H9 (cell line): ENCODE measurements at regions not wholly inside any gene's neighbourhood (a gene's known extent, or its start where the extent isn't known, plus 50 kb on each side); places are given as distances from the start of the nearest gene placed in this dataset.

Source experiments
- DNase-seq: peaks from one replicate; pipeline ENCODE4 v3.0.0-alpha.2; 2017
- H2AFZ ChIP-seq: one replicate; pipeline ENCODE4 v1.6.1; 2013; ENCODE audit warnings: mild to moderate bottlenecking, low read length, control low read depth, moderate library complexity
- H2AK5ac ChIP-seq: 2 replicates; pipeline ENCODE4 v1.6.1; 2013; ENCODE audit warnings: low read length, control low read depth, mixed read lengths; ENCODE audit not compliant: insufficient read length
- H2BK120ac ChIP-seq: one replicate; pipeline ENCODE4 v1.6.1; 2013; ENCODE audit warnings: low read depth, mild to moderate bottlenecking, low read length, control low read depth, inconsistent platforms; ENCODE audit not compliant: poor library complexity, severe bottlenecking
- H2BK12ac ChIP-seq: 2 replicates; pipeline ENCODE4 v1.6.1; 2013; ENCODE audit warnings: low read length, control low read depth, mixed read lengths, low read depth; ENCODE audit not compliant: insufficient read length
- H2BK15ac ChIP-seq: 2 replicates; pipeline ENCODE4 v1.6.1; 2013; ENCODE audit warnings: low read depth, low read length, control low read depth
- H2BK20ac ChIP-seq: one replicate; pipeline ENCODE4 v1.6.1; 2013; ENCODE audit warnings: low read depth, mild to moderate bottlenecking, low read length, control low read depth, inconsistent platforms; ENCODE audit not compliant: poor library complexity, severe bottlenecking
- H2BK5ac ChIP-seq: 2 replicates; pipeline ENCODE4 v1.6.1; 2013; ENCODE audit warnings: low read length, control low read depth, mixed read lengths; ENCODE audit not compliant: insufficient read length
- H3K14ac ChIP-seq: 2 replicates; pipeline ENCODE4 v1.6.1; 2013; ENCODE audit warnings: low read length, control low read depth; ENCODE audit not compliant: insufficient read depth
- H3K18ac ChIP-seq: 2 replicates; pipeline ENCODE4 v1.6.1; 2013; ENCODE audit warnings: low read depth, mild to moderate bottlenecking, mixed read lengths, low read length, control low read depth; ENCODE audit not compliant: insufficient read length
- H3K23ac ChIP-seq: 2 replicates; pipeline ENCODE4 v1.6.1; 2013; ENCODE audit warnings: low read length, control low read depth, mixed read lengths, low read depth; ENCODE audit not compliant: insufficient read length
- H3K23me2 ChIP-seq: 2 replicates; pipeline ENCODE4 v1.6.1; 2013; ENCODE audit warnings: low read depth, mild to moderate bottlenecking, mixed read lengths, low read length, control low read depth; ENCODE audit not compliant: insufficient read length, poor library complexity, severe bottlenecking
- H3K27ac ChIP-seq: 2 replicates; pipeline ENCODE4 v1.5.1; 2013; ENCODE audit warnings: low read length, control low read depth, mixed read lengths, low read depth; ENCODE audit not compliant: insufficient read length
- H3K27me3 ChIP-seq: 2 replicates; pipeline ENCODE4 v1.6.1; 2013; ENCODE audit warnings: low read length, control low read depth, inconsistent platforms; ENCODE audit not compliant: insufficient read depth
- H3K4ac ChIP-seq: 2 replicates; pipeline ENCODE4 v1.6.1; 2013; ENCODE audit warnings: low read depth, mild to moderate bottlenecking, control low read depth, inconsistent platforms, low read length, moderate library complexity
- H3K4me1 ChIP-seq: 2 replicates; pipeline ENCODE4 v1.6.1; 2013; ENCODE audit warnings: low read length, control low read depth, inconsistent platforms; ENCODE audit not compliant: insufficient read depth
- H3K4me2 ChIP-seq: 2 replicates; pipeline ENCODE4 v1.6.1; 2013; ENCODE audit warnings: low read length, control low read depth, mixed read lengths; ENCODE audit not compliant: insufficient read length, insufficient read depth
- H3K56ac ChIP-seq: 2 replicates; pipeline ENCODE4 v1.6.1; 2013; ENCODE audit warnings: low read depth, mild to moderate bottlenecking, mixed read lengths, low read length, control low read depth; ENCODE audit not compliant: insufficient read length
- H3K79me1 ChIP-seq: 2 replicates; pipeline ENCODE4 v1.6.1; 2013; ENCODE audit warnings: low read depth, mild to moderate bottlenecking, moderate library complexity, low read length, control low read depth, inconsistent platforms; ENCODE audit not compliant: insufficient read depth, poor library complexity, severe bottlenecking
- H3K79me2 ChIP-seq: 2 replicates; pipeline ENCODE4 v1.6.1; 2013; ENCODE audit warnings: low read length, control low read depth, inconsistent platforms; ENCODE audit not compliant: insufficient read depth
- H3K9ac ChIP-seq: 2 replicates; pipeline ENCODE4 v1.6.1; 2013; ENCODE audit warnings: low read length, control low read depth, mixed read lengths; ENCODE audit not compliant: insufficient read length; ENCODE audit errors: extremely low read depth
- H3K9me3 ChIP-seq: one replicate; pipeline ENCODE4 v1.6.1; 2013; ENCODE audit warnings: low read depth, low read length, inconsistent platforms; ENCODE audit not compliant: control insufficient read depth
- H3T11ph ChIP-seq: one replicate; pipeline ENCODE4 v1.6.1; 2013; ENCODE audit warnings: mild to moderate bottlenecking, low read length, control low read depth, inconsistent platforms
- H4K20me1 ChIP-seq: one replicate; pipeline ENCODE4 v1.6.1; 2013; ENCODE audit not compliant: control insufficient read depth, insufficient read length, insufficient read depth
- H4K5ac ChIP-seq: 2 replicates; pipeline ENCODE4 v1.6.1; 2013; ENCODE audit warnings: low read depth, mild to moderate bottlenecking, mixed read lengths, low read length, control low read depth; ENCODE audit not compliant: insufficient read length
- H4K8ac ChIP-seq: replicated peaks from 2 replicates; pipeline ENCODE4 v1.6.1; 2013; ENCODE audit warnings: low read length, control low read depth, mixed read lengths, low read depth; ENCODE audit not compliant: insufficient read length
- H4K91ac ChIP-seq: 2 replicates; pipeline ENCODE4 v1.6.1; 2013; ENCODE audit warnings: low read depth, mild to moderate bottlenecking, moderate library complexity, mixed read lengths, low read length, control low read depth; ENCODE audit not compliant: insufficient read length
- H3K27ac Mint-ChIP-seq, 3 experiments: 2 replicates in 2 of 3; 3 replicates in 1 of 3; pipeline ENCODE4 v1.8.0; 2020 to 2021; ENCODE audit warnings: mixed read lengths in 3 of 3, mild to moderate bottlenecking in 1 of 3, moderate library complexity in 1 of 3
- H3K27me3 Mint-ChIP-seq: 2 replicates; pipeline ENCODE4 v1.8.0; 2021; ENCODE audit warnings: low read depth, mild to moderate bottlenecking, moderate library complexity, mixed read lengths
- H3K36me3 Mint-ChIP-seq, 3 experiments: 2 replicates in 2 of 3; 3 replicates in 1 of 3; pipeline ENCODE4 v1.8.0; 2020 to 2021; ENCODE audit warnings: low read depth in 3 of 3, mixed read lengths in 3 of 3; ENCODE audit not compliant: insufficient read depth in 1 of 3
- H3K4me1 Mint-ChIP-seq, 2 experiments: 2 replicates each; pipeline ENCODE4 v1.8.0; 2020; ENCODE audit warnings: mixed read lengths in 2 of 2
- H3K4me3 Mint-ChIP-seq, 2 experiments: 2 replicates in 1 of 2; 3 replicates in 1 of 2; pipeline ENCODE4 v1.8.0; 2020 to 2021; ENCODE audit warnings: mild to moderate bottlenecking in 2 of 2, mixed read lengths in 2 of 2, moderate library complexity in 1 of 2
- H3K9me3 Mint-ChIP-seq, 2 experiments: 2 replicates in 1 of 2; 3 replicates in 1 of 2; pipeline ENCODE4 v1.8.0; 2020; ENCODE audit warnings: mild to moderate bottlenecking in 2 of 2, mixed read lengths in 2 of 2, moderate library complexity in 1 of 2
- WGBS: extraction: QIAGEN DNeasy Blood & Tissue Kit; methylation state at CpG from one replicate; pipeline ENCODE4 v1.1.7; 2013; ENCODE audit warnings: missing lambda C conversion rate, low lambda C conversion rate, mixed read lengths; ENCODE audit not compliant: insufficient read length; ENCODE audit errors: extremely low coverage; 5-methylcytosine and 5-hydroxymethylcytosine counted together
- TF ChIP-seq, protein P1 (sequence below): fragments of 200-600 bp; sonication (generic); conservative IDR thresholded peaks from 3 replicates; pipeline ENCODE4 v1.8.0; 2021; ENCODE audit warnings: antibody characterized with exemption, mild to moderate bottlenecking

DNA sequence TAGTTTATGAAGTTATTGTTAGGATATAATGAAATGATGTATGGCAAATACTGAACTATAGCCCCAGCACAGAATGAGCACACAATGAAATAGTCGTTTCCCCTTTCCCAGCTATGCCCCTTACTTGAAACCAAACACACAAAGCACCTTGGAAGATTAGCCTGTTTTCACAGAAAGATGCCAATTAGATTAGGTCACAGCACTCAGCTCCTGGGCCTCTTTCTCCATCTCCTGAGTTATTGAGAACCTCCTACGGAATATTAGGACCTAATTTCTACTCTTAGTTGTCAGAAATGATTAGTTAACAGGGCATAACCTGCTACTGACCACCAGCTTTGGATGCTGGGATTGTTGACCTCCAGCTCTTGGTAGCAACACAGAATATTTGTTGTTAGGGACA lies 269.4 kb upstream of the ROPN1 start:
- no peak overlapping the region for H2BK15ac ChIP-seq
- H3K9ac ChIP-seq: no peak overlapping the region
- no peaks in the 10 kb centered on the region; the same call in 1 of the 2 replicates for H3K27me3 ChIP-seq
- H3K14ac ChIP-seq: no peak overlapping the region
- no CpG with 5 or more reads among the region's 2 CpGs for WGBS
- no peak overlapping the region for H3K18ac ChIP-seq
- no peak overlapping the region for H3K23ac ChIP-seq
- H3K56ac ChIP-seq: no peak overlapping the region
- no peak overlapping the region for H3K27ac ChIP-seq
- no peaks in the 10 kb centered on the region for H3K9me3 ChIP-seq
- H2AFZ ChIP-seq: no peak overlapping the region
- DNase-seq: no peak
- Mint-ChIP-seq H3K4me1 (peaks cover 28 to 31% of the 10 kb centered on the region in 2 experiments), H3K9me3 (no peaks in the 10 kb centered on the region), H3K36me3 (no peaks in the 10 kb centered on the region), H3K4me3 (no peak overlapping the region), H3K27ac (no peak overlapping the region; a peak in 1 of 7 replicates), H3K27me3 (no peaks in the 10 kb centered on the region; the same call in 1 of the 2 replicates)
- no peak overlapping the region for H4K91ac ChIP-seq
- no peaks in the 10 kb centered on the region for H3K79me2 ChIP-seq
- no peak overlapping the region for H2BK12ac ChIP-seq
- no peak overlapping the region for H3K4me2 ChIP-seq
- no peaks in the 10 kb centered on the region for H4K20me1 ChIP-seq
- peaks cover 4% of the 10 kb centered on the region; the same call in 1 of the 2 replicates for H3K4me1 ChIP-seq
- H2BK20ac ChIP-seq: no peak overlapping the region
- H3T11ph ChIP-seq: no peak overlapping the region
- TF ChIP-seq, protein P1, sequence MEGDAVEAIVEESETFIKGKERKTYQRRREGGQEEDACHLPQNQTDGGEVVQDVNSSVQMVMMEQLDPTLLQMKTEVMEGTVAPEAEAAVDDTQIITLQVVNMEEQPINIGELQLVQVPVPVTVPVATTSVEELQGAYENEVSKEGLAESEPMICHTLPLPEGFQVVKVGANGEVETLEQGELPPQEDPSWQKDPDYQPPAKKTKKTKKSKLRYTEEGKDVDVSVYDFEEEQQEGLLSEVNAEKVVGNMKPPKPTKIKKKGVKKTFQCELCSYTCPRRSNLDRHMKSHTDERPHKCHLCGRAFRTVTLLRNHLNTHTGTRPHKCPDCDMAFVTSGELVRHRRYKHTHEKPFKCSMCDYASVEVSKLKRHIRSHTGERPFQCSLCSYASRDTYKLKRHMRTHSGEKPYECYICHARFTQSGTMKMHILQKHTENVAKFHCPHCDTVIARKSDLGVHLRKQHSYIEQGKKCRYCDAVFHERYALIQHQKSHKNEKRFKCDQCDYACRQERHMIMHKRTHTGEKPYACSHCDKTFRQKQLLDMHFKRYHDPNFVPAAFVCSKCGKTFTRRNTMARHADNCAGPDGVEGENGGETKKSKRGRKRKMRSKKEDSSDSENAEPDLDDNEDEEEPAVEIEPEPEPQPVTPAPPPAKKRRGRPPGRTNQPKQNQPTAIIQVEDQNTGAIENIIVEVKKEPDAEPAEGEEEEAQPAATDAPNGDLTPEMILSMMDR: no peak
- H2BK120ac ChIP-seq: no peak overlapping the region
- no peak overlapping the region for H4K5ac ChIP-seq
- H2AK5ac ChIP-seq: no peak overlapping the region
- no peak overlapping the region for H2BK5ac ChIP-seq
- H3K79me1 ChIP-seq: no peaks in the 10 kb centered on the region
- no peak overlapping the region for H3K4ac ChIP-seq
- H4K8ac ChIP-seq: no peak overlapping the region
- no peaks in the 10 kb centered on the region for H3K23me2 ChIP-seq
